ENCODE measurements at regions not wholly inside any gene's neighbourhood (a gene's known extent, or its start where the extent isn't known, plus 50 kb on each side); places are given as distances from the start of the nearest gene placed in this dataset.

DNA sequence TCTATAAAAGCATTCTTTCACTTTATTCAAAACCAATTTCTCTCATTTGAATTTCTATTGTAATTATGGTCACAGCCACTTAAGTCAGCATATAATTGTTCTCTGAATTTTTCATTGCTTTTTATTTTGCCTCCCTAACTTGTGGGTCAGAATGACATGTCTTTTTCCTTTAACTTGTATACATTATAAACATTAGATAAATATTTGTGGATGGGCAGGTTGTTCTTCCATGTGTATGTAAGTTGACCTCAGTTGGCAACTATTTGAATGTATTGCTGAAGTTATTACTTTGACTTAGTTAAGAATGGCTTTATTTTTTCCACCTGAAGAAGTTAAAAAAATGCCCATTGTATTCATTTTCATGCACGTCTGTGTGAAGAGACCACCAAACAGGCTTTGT is 83.0 kb upstream of the MAP3K7 start:
- intact Hi-C loops (cut with DNase I), result no loop called here
- Histone ChIP-seq H3K9me3 (no peaks in the 10 kb centered on the region), H3K4me1 (no peaks in the 10 kb centered on the region), H3K27ac (no peak overlapping the region), H3K27me3 (no peaks in the 10 kb centered on the region), H3K4me3 (no peak overlapping the region), H3K36me3 (no peaks in the 10 kb centered on the region)
- TF ChIP-seq CTCF (IDR thresholded peaks at IDR 0.05), result no peak
- no peak for DNase-seq
- ATAC-seq, result no peak

DNA sequence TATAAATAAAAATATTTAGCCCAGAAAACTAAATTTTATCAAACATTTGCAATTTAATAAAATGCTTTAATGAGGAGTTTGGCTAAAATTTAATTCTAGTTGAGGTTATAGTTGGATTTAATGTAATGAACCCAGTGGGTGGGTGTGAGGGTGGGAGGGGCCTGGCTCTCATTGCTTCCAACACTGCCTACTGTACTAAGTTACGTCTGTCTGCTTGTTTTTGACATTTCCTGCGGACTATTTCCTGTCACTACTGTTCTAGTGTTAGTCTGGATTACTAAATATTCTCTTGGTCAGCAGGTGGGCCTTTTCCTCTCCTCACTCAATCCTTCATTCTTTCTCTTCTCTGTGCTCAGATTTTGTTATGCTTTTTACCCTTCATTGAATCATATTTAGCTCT is 82.5 kb upstream of the MAP3K7 start:
- Histone ChIP-seq H3K36me3 (no peaks in the 10 kb centered on the region), H3K27ac (no peak overlapping the region), H3K4me3 (no peak overlapping the region), H3K9me3 (no peaks in the 10 kb centered on the region), H3K27me3 (no peaks in the 10 kb centered on the region), H3K4me1 (no peaks in the 10 kb centered on the region)
- intact Hi-C loops (cut with DNase I), result no loop called here
- TF ChIP-seq CTCF (IDR thresholded peaks at IDR 0.05), result no peak
- no peak for DNase-seq
- no peak for ATAC-seq

DNA sequence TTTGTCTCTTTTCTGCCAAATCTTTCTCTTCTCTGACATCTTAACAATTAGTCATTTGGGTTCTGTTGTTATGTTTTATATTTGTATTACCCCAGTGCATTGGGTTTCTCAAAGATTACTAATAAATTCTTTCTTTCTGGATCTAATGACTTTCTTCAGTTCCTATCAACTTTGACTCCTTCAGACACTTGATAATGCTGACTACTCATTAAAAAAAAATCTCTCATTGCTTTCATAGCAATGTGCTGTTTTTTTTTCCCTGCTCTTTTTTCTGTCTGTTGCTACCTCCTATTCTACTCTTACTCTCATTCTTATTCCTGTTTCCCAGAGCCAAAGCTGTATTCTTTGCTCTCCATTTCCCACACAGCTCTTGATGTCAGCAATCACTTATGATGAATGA is 81.3 kb upstream of the MAP3K7 start:
- intact Hi-C loops (cut with DNase I), result no loop called here
- no peak for TF ChIP-seq CTCF (IDR thresholded peaks at IDR 0.05)

GRCh38 chr6:90663873-90664272 is 77.0 kb upstream of the MAP3K7 start:
- Histone ChIP-seq H3K4me3 (no peak overlapping the region), H3K9me3 (no peaks in the 10 kb centered on the region), H3K27ac (no peak overlapping the region), H3K27me3 (no peaks in the 10 kb centered on the region), H3K36me3 (no peaks in the 10 kb centered on the region), H3K4me1 (no peaks in the 10 kb centered on the region)
- TF ChIP-seq CTCF (IDR thresholded peaks at IDR 0.05), result no peak
- ATAC-seq (no peak), DNase-seq (no peak)
- intact Hi-C loops (cut with DNase I), result no loop called here

More for the DNA sequence above, 81.3 kb upstream of the MAP3K7 start:
- Histone ChIP-seq H3K27ac (no peak overlapping the region), H3K4me3 (no peak overlapping the region), H3K4me1 (no peaks in the 10 kb centered on the region), H3K9me3 (no peaks in the 10 kb centered on the region), H3K27me3 (no peaks in the 10 kb centered on the region), H3K36me3 (no peaks in the 10 kb centered on the region)
- DNase-seq (no peak), ATAC-seq (no peak)

GRCh38 chr6:90663106-90663505 is 76.2 kb upstream of the MAP3K7 start:
- no peak for ATAC-seq
- Histone ChIP-seq H3K4me1 (no peaks in the 10 kb centered on the region), H3K9me3 (no peaks in the 10 kb centered on the region), H3K36me3 (no peaks in the 10 kb centered on the region), H3K4me3 (no peak overlapping the region), H3K27ac (no peak overlapping the region), H3K27me3 (no peaks in the 10 kb centered on the region)
- TF ChIP-seq CTCF (IDR thresholded peaks at IDR 0.05), result no peak
- intact Hi-C loops (cut with DNase I), result no loop called here
- no peak for DNase-seq

DNA sequence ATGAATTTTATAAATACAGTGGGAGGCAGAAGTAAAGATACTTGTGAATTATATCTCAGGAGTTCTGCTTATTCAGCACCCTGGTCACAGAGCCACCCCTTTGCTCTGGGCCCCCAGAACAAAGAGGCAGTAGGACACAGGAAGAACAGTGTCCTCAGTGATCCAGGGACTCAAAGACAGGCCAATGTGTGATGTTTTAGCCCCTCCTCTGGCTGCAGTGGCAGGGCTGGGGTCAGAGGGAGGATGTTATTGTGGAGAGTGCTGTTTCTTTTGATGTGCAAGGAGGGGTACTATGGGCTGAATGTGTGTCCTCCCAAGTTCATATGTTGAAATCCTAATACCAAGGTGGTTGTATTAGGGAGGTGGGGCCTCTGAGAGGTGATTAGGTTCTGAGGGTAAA is 74.1 kb upstream of the MAP3K7 start:
- H3K9me3 ChIP-seq, result no peaks in the 10 kb centered on the region
- TF ChIP-seq CTCF (IDR thresholded peaks at IDR 0.05), result no peak

More for the DNA sequence above, 74.1 kb upstream of the MAP3K7 start:
- Histone ChIP-seq H3K27ac (no peak overlapping the region), H3K36me3 (no peaks in the 10 kb centered on the region), H3K4me3 (no peak overlapping the region), H3K4me1 (no peaks in the 10 kb centered on the region), H3K27me3 (no peaks in the 10 kb centered on the region)
- DNase-seq (no peak), ATAC-seq (no peak)
- intact Hi-C loops (cut with DNase I), result no loop called here

All from upper lobe of right lung (tissue), 1 donor.